ENCODE measurements at regions not wholly inside any gene's neighbourhood (a gene's known extent, or its start where the extent isn't known, plus 50 kb on each side); places are given as distances from the start of the nearest gene placed in this dataset.
A peak's percentile ranks its signal among the peaks of the same experiment; 100 is the strongest.
"Not testable (repeated sequence)": the region's sequence is repeated elsewhere in the genome, so short reads cannot be mapped to it uniquely, and the experiment has no call there.

DNA sequence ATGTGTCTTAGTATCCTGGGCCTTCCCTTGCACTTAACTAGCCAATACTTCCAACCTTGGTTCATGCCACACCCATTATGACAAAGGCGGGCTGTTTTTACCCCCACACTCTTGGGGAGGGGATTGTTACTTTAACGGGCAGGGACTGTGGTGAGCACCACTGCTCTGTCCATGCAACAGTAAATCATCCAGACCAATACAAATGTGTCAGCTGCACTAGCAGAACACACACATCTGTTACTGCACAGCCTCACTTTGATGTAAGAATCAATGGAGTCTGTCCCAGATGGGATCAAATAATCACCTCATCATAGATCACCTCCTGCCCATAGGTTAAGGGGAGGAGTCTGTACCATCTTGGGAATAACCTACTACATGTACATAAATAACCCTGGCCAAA lies 58.1 kb downstream of the NPAP1 start:
- no peak for DNase-seq (ENCODE audit: low read depth in 2 of 2)

DNA sequence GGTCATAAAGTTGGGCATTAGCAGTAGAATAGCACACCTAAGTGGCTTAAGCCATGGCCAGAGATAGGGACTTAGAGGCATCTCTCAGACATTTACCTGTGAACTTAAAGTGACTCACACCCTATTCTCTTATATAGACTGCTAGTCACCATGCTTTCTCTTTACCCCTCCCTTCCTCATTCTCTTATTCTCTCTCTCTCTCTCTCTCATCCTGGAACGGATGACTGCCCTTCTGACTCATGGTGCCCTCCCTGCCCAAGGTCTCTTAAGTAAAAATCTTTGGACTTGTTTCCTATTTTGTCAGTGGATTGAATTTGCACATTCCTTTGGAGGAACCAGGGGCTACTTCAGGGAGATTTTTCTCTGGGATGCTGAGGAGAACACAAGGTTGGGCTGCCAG lies 58.8 kb downstream of the NPAP1 start:
- no peak for DNase-seq (ENCODE audit: low read depth in 2 of 2)

GRCh38 chr15:24745290-24745689 lies 69.7 kb downstream of the NPAP1 start:
- DNase-seq (ENCODE audit: low read depth in 2 of 2): no peak

- DNase-seq (ENCODE audit: low read depth in 2 of 2): no peak
Measured at GRCh38 chr15:24746094-24746493, 70.5 kb downstream of the NPAP1 start.

GRCh38 chr15:24747376-24747775 lies 71.8 kb downstream of the NPAP1 start:
- no peak for DNase-seq (ENCODE audit: low read depth in 2 of 2)

DNA sequence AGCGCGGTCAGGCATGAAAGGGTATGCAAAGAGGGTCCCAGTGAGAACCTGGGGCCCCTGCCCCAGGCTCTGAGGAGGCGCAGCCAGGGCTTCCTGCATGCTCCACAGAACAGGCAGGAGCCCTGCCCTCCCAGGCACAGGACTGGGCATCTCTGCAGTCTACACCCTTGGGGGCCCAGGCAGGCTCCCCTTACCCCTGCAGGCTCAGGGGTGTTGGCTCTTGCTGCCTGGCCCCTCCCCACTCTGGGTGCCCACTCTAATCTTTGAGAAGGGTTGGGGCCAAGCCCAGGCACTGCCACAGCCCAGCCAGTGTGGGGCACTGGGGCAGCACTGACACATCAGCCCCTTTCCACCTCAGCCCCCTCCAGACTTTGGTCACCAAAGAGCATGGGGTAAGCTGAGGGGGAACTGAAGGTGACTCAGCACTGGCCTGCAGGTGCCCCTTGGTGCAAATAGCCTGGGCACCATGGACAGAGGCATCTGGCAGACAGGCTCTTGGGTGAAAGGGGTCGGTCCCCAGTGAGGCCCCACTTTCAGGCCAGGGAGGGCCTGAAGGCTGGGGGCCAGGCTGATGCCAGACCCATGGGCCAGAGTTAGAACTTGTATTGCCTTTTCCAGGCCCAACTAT lies 73.4 kb downstream of the NPAP1 start:
- no peak for DNase-seq (ENCODE audit: low read depth in 2 of 2)

DNA sequence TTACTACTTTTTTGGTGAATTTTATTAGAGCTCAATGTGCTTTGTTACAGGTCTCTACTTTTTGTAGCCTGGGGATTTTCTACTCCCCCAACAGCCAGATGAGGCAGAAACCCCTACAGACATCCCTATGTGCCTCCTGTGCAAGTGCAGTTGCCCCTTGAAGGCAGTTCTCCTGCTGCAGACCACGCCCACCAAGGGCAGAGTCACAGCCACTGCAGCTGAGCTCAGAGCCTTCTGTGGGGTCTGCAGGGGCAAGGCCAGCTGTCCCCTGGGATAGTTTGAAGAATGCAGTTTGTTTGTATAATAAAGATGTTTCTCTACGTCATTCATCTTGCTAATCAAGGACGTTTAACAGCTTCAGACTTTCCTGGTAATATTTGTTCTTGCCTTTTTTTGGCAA lies 76.8 kb downstream of the NPAP1 start:
- no peak for DNase-seq (ENCODE audit: low read depth in 2 of 2)

GRCh38 chr15:24756101-24756500 lies 80.5 kb downstream of the NPAP1 start:
- DNase-seq (ENCODE audit: low read depth in 2 of 2): no peak

DNA sequence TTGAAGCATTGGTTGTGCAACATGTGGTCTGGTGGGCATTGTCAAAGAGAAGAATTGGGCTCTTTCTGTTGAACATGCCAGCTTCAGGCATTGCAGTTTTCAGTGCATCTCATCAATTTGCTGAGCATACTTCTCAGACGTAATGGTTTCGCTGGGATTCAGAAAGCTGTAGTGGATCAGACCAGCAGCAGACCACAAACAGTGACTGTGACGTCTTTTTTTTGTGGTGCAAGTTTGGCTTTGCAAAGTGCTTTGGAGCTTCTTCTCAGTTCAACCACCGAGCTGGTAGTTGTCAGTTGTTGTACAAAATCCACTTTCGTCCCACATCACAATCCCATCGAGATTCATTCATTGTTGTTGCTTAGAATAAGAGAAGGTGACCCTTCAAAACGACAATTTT lies 84.5 kb downstream of the NPAP1 start:
- DNase-seq (ENCODE audit: low read depth in 2 of 2): no peak

DNA sequence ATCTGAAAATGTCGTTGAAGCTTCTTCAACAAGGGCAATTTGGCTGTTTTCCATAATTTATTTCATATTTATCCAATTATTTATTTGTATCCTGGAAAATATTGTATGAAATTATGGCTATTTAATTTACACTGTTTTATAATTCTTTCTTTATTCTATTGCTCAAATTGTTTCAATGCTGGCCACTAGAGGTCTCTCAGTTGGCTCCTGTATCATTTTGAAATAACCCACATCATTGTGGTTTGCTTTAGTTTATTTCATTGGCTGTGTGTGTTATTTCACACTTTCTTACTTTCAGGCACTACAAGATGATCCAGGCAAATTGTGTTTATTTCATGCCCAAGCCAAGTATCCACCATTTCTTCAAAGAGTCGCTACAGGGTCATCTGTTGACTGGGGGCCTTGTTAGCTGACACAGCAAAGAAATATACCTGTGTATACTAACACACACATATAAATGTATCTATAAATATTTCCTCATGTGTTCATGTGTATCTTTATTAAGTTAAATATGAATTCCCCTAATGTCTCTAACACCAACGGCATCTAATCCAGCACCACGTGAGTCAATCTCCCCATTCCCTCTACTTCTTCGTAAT lies 86.2 kb downstream of the NPAP1 start:
- no peak for DNase-seq (ENCODE audit: low read depth in 2 of 2)

- DNase-seq (ENCODE audit: low read depth in 2 of 2): no peak
Measured at GRCh38 chr15:24763891-24764290, 88.3 kb downstream of the NPAP1 start.

DNA sequence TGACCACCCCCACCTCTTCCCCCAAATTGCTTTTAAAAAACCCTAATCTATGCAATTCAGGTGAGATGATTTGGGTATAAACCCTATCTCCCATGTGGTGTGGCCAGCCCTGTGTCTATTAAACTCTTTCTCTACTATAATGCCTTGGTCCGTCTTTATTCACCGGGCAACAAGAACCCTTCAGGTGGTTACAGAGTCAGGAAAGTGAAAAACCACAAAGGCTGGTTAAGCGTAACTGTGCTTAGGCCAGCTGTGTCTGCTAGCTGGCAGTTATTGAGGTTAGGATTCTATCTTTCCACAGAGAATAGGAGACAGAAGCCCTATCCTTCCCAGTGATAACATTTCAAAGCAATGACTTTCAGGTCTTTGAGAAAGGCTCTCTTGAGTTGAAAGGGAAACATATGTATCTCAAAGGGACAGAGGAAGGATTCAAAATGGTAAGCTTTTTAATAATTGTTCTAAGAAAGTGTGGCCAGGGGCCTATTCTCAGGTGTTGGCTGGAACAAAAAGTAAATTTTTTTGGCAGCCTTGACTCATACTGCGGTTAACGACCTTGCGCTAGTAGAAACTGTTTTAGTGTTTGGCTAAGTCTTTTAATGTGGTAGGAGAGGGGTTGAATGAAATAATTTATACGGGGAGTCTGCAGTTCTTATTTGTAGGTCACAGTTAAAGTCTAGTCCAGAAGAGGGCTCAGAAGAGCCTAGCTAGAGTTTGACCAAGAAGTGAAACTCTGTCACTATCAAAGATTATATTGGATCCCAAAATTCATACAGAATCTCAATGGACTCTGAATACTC lies 89.0 kb downstream of the NPAP1 start:
- no peak for DNase-seq (ENCODE audit: low read depth in 2 of 2)

- no peak for DNase-seq (ENCODE audit: low read depth in 2 of 2)
Measured at GRCh38 chr15:24766511-24767133, 91.0 kb downstream of the NPAP1 start.

GRCh38 chr15:24772266-24772665 lies 96.7 kb downstream of the NPAP1 start:
- no peak for DNase-seq (ENCODE audit: low read depth in 2 of 2)

GRCh38 chr15:24772686-24773373 lies 97.3 kb downstream of the NPAP1 start:
- DNase-seq (ENCODE audit: low read depth in 2 of 2): peak; percentile 37 to 53

- no peak for DNase-seq (ENCODE audit: low read depth in 2 of 2)
Measured at GRCh38 chr15:24777307-24777706, 101.7 kb downstream of the NPAP1 start.

- DNase-seq (ENCODE audit: low read depth in 2 of 2): no peak
Measured at GRCh38 chr15:24784506-24784905, 108.9 kb downstream of the NPAP1 start.

- DNase-seq (ENCODE audit: low read depth in 2 of 2): no peak
Measured at GRCh38 chr15:24786347-24786746, 110.8 kb downstream of the NPAP1 start.

GRCh38 chr15:24802624-24803023 lies 127.0 kb downstream of the NPAP1 start:
- DNase-seq (ENCODE audit: low read depth in 2 of 2): not testable (repeated sequence)

DNA sequence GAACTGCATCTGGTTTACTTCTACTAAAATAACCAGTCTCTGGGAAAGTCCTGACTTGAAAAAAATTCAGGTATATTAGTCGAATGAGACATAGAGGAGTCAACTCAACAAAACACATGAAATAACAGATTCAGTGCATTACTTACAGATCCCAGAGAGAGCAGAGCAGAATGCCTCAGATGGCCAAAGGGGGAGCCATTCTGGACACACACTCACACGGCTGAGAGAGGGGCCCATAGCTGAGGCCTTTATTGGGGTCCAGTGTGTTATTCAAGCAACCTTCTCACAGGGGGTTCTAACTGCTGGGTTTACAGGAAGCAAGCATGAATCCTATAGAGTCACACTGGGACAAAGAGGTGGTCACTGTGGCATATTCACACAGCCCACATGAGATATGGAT lies 135.1 kb upstream of the SNRPN start:
- DNase-seq (ENCODE audit: low read depth in 2 of 2): no peak

GRCh38 chr15:24823473-24823872 lies 131.3 kb upstream of the SNRPN start:
- DNase-seq (ENCODE audit: low read depth in 2 of 2): no peak

DNA sequence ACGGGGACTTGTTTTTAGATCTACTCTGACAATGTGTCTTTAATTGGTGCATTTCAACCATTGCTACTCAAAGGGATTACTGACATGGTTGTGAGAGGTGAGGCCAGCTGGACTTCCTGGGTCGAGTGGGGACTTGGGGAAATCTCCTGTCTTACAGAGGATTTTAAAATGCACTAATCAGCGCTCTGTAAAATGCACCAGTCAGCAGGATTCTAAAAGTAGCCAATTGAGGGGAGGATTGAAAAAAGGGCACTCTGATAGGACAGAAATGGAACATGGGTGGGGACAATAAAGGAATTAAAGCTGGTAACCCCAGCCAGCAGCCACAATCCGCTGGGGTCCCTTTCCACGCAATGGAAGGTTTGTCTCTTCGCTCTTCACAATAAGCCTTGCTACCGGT lies 122.5 kb upstream of the SNRPN start:
- no peak for DNase-seq (ENCODE audit: low read depth in 2 of 2)

All from stimulated activated CD4-positive, alpha-beta T cell treated with anti-CD3 and anti-CD28 coated beads, Interleukin-12 subunit alpha, Interleukin-12 subunit beta, amount 100 ng/mL, for 24 hours (primary cell).